ENCODE measurements at regions not wholly inside any gene's neighbourhood (a gene's known extent, or its start where the extent isn't known, plus 50 kb on each side); places are given as distances from the start of the nearest gene placed in this dataset.
A peak's percentile ranks its signal among the peaks of the same experiment; 100 is the strongest.

DNA sequence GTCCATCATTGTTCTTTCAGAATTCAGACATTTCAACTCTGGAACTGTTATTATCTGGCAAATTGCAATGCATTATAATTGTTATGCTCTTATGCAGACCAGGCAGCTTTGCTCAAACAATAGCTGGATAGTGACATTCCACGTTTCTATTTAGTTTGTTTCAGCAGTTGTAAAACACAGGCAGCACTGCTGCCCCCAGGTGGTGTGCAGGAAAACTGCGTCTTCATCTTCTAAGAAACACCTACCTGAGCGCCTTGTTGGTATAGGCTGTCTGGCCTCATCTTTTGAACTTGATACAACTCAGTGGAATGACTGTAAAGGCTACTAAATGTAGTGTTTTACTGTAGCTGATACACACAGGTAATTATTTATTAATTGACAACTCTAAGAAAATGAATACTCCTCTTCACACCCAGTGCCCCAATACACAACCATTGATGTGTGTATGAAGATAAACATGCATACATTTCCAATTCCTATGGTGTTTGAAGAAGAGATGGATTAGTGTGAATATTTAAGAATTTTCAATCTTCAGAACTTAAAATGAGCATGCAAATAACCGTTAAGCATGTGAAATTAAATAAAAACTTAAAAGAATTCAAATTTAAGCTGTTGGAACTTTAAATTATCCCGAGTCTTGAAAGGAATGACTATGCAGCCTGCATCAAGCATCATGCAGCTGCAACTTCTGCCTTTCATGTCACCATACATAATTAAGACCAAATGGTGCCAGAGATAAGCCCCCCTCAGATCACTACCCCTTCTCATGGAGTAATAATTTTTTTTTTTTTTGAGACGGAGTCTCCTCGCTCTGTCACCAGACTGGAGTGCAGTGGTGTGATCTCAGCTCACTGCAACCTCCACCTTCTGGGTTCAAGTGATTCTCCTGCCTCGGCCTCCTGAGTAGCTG is 85.6 kb downstream of the CD8B2 start:
- peaks cover 22% of the 10 kb centered on the region for H3K27me3 Mint-ChIP-seq
- H3K36me3 Mint-ChIP-seq (ENCODE audit: low read depth), result no peaks in the 10 kb centered on the region
- DNase-seq, result no peak
- ChIA-PET CTCF (interaction anchor here (0.7 to 2.2 kb wide), 7 partner anchors 9 to 644 kb away, joined by 3 to 22 read pairs (median 3); no protein-coding TSS in a partner anchor), POLR2A (no interaction called here)
- H3K4me3 Mint-ChIP-seq, result no peak overlapping the region
- H3K4me1 Mint-ChIP-seq, result no peaks in the 10 kb centered on the region
- no peak overlapping the region for H3K27ac Mint-ChIP-seq
- no peaks in the 10 kb centered on the region for H3K9me3 Mint-ChIP-seq

- no peak for DNase-seq
- no peaks in the 10 kb centered on the region for H3K36me3 Mint-ChIP-seq (ENCODE audit: low read depth)
- no peak overlapping the region for H3K27ac Mint-ChIP-seq
- no peak overlapping the region for H3K4me3 Mint-ChIP-seq
- H3K9me3 Mint-ChIP-seq, result no peaks in the 10 kb centered on the region
- POLR2A ChIA-PET, result interaction anchor here (0.6 kb wide), 1 partner anchor 233 kb away, joined by 4 read pairs; no protein-coding TSS in a partner anchor
- peaks cover 28% of the 10 kb centered on the region for H3K27me3 Mint-ChIP-seq
- no peaks in the 10 kb centered on the region for H3K4me1 Mint-ChIP-seq
- CTCF ChIA-PET, result interaction anchor here (0.7 to 2.2 kb wide), 4 partner anchors 8 to 560 kb away, joined by 3 to 22 read pairs (median 6); no protein-coding TSS in a partner anchor
Measured at GRCh38 chr2:106573773-106574172, 86.6 kb downstream of the CD8B2 start.

GRCh38 chr2:106575955-106576354 is 88.8 kb downstream of the CD8B2 start:
- ChIA-PET POLR2A (no interaction called here), CTCF (interaction anchor here (0.7 kb wide), 1 partner anchor 467 kb away, joined by 4 read pairs; no protein-coding TSS in a partner anchor)
- H3K4me1 Mint-ChIP-seq, result no peaks in the 10 kb centered on the region
- no peaks in the 10 kb centered on the region for H3K36me3 Mint-ChIP-seq (ENCODE audit: low read depth)
- DNase-seq, result no peak
- H3K27ac Mint-ChIP-seq, result no peak overlapping the region
- H3K9me3 Mint-ChIP-seq, result no peaks in the 10 kb centered on the region
- H3K27me3 Mint-ChIP-seq, result peaks cover 32% of the 10 kb centered on the region
- no peak overlapping the region for H3K4me3 Mint-ChIP-seq

DNA sequence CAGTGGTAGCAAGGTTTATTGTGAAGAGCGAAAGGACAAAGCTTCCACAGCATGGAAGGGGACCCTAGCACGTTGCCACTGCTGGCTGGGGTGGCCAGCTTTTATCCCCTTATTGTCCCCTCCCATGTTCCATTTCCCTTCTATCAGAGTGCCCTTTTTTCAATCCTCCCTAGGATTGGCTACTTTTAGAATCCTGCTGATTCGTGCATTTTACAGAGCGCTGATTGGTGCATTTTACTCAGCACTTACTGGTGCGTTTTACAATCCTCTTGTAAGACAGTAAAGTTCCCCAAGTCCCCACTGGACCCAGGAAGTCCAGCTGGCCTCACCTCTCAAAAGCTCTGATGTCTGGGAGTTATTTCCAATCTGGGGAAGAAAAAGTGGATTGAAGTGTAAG is 90.1 kb downstream of the CD8B2 start:
- H3K4me1 Mint-ChIP-seq, result peaks cover 8% of the 10 kb centered on the region
- ChIA-PET CTCF (no interaction called here), POLR2A (no interaction called here)
- no peak for DNase-seq
- H3K9me3 Mint-ChIP-seq, result no peaks in the 10 kb centered on the region
- no peak overlapping the region for H3K4me3 Mint-ChIP-seq
- peaks cover 33% of the 10 kb centered on the region for H3K27me3 Mint-ChIP-seq
- H3K27ac Mint-ChIP-seq, result no peak overlapping the region
- no peaks in the 10 kb centered on the region for H3K36me3 Mint-ChIP-seq (ENCODE audit: low read depth)

DNA sequence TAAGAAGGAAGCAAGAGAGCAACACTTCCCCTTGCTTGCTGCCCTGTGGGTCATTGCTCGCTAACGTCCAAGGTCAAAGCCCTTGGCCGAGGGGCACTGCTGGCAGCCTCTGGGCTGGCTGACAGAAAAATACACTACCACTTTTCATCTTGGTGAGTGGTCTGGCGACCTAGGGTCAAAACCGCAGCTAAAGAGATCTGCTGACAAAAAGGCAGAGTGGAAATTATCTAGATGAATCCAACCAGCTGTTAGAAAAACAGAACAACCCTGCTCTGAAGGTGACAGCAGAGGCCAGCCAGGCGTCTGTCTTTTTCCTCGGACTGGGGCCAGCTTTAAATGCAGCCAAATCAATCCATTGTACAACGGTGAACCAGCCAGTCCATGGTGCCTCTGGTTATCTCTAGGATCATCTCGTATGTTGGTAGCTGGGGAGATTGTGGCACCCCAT is 92.6 kb downstream of the CD8B2 start:
- peaks cover 37% of the 10 kb centered on the region for H3K27me3 Mint-ChIP-seq
- no peak overlapping the region for H3K4me3 Mint-ChIP-seq
- CTCF ChIA-PET, result interaction anchor here (1.6 kb wide), 1 partner anchor 10 kb away, joined by 4 read pairs; no protein-coding TSS in a partner anchor
- no peak overlapping the region for H3K27ac Mint-ChIP-seq
- no peak for DNase-seq
- no peaks in the 10 kb centered on the region for H3K9me3 Mint-ChIP-seq
- no peaks in the 10 kb centered on the region for H3K36me3 Mint-ChIP-seq (ENCODE audit: low read depth)
- POLR2A ChIA-PET, result no interaction called here
- peaks cover 12% of the 10 kb centered on the region for H3K4me1 Mint-ChIP-seq

DNA sequence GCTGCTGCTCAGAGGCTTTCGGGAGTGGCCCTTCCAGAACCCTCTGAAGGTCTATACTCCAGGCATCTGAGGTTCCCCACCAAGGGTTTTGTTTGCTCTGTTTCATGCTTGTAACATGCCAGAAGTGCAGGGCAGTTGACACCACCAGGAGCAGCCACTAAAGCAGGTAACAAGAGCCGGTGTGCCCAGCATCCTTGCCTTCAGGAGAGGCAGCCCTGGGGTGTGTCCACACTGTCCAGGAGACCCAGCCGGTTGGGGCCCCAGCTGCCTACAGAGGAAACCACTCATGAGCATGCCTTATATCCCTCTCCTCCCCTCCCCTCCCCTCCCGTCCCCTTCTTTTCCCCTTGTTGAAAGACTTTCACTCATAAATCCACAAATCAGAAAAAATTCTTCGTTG is 93.1 kb downstream of the CD8B2 start:
- no peaks in the 10 kb centered on the region for H3K36me3 Mint-ChIP-seq (ENCODE audit: low read depth)
- CTCF ChIA-PET, result interaction anchor here (0.7 to 1.6 kb wide), 2 partner anchors 9 to 21 kb away, joined by 3 to 4 read pairs; no protein-coding TSS in a partner anchor
- H3K9me3 Mint-ChIP-seq, result no peaks in the 10 kb centered on the region
- no peak overlapping the region for H3K27ac Mint-ChIP-seq
- H3K27me3 Mint-ChIP-seq, result peaks cover 40% of the 10 kb centered on the region
- H3K4me1 Mint-ChIP-seq, result peaks cover 12% of the 10 kb centered on the region
- no peak for DNase-seq
- no peak overlapping the region for H3K4me3 Mint-ChIP-seq
- POLR2A ChIA-PET, result no interaction called here

- Mint-ChIP-seq H3K4me1 (peaks cover 12% of the 10 kb centered on the region), H3K27ac (no peak overlapping the region), H3K4me3 (peak overlapping the region; percentile 79), H3K36me3 (ENCODE audit: low read depth) (no peaks in the 10 kb centered on the region), H3K27me3 (peaks cover 43% of the 10 kb centered on the region), H3K9me3 (no peaks in the 10 kb centered on the region)
- ChIA-PET CTCF (interaction anchor here (1.0 to 2.3 kb wide), 5 partner anchors 8 to 486 kb away, joined by 3 to 22 read pairs (median 5); no protein-coding TSS in a partner anchor), POLR2A (no interaction called here)
- no peak for DNase-seq
Measured at GRCh38 chr2:106581328-106581727, 94.2 kb downstream of the CD8B2 start.

DNA sequence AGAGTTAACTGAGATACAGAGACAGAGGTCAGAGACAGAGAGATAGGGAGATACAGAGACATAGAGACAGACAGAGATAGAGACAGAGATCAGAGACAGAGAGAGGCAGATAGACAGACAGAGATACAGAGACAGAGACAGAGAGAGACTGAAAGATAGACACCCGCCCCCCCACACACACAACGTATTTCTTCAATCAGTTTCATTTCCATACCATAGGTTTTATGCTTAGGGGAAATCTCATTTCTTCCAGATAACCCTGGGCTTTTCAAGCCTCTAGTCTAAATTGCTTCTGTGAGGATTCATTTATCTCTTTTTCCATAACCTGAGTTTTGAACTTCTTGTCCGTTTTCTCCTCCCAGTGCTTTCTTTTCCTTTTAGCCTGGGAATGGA is 94.6 kb downstream of the CD8B2 start:
- no peak overlapping the region for H3K27ac Mint-ChIP-seq
- peak overlapping the region; percentile 79 for H3K4me3 Mint-ChIP-seq
- H3K36me3 Mint-ChIP-seq (ENCODE audit: low read depth), result no peaks in the 10 kb centered on the region
- DNase-seq, result no peak
- CTCF ChIA-PET, result interaction anchor here (0.6 to 2.3 kb wide), 19 partner anchors 8 to 1350 kb away, joined by 3 to 22 read pairs (median 3); no protein-coding TSS in a partner anchor
- peaks cover 43% of the 10 kb centered on the region for H3K27me3 Mint-ChIP-seq
- POLR2A ChIA-PET, result no interaction called here
- peaks cover 12% of the 10 kb centered on the region for H3K4me1 Mint-ChIP-seq
- H3K9me3 Mint-ChIP-seq, result no peaks in the 10 kb centered on the region

GRCh38 chr2:106582148-106583143 is 95.3 kb downstream of the CD8B2 start:
- H3K9me3 Mint-ChIP-seq, result no peaks in the 10 kb centered on the region
- POLR2A ChIA-PET, result no interaction called here
- CTCF ChIA-PET, result interaction anchor here (0.6 to 2.3 kb wide), 29 partner anchors 9 to 1863 kb away, joined by 3 to 22 read pairs (median 4); no protein-coding TSS in a partner anchor
- peaks cover 12% of the 10 kb centered on the region for H3K4me1 Mint-ChIP-seq
- peak overlapping the region; percentile 79 for H3K4me3 Mint-ChIP-seq
- H3K36me3 Mint-ChIP-seq (ENCODE audit: low read depth), result no peaks in the 10 kb centered on the region
- DNase-seq, result peak; percentile 64
- no peak overlapping the region for H3K27ac Mint-ChIP-seq
- peaks cover 46% of the 10 kb centered on the region for H3K27me3 Mint-ChIP-seq

DNA sequence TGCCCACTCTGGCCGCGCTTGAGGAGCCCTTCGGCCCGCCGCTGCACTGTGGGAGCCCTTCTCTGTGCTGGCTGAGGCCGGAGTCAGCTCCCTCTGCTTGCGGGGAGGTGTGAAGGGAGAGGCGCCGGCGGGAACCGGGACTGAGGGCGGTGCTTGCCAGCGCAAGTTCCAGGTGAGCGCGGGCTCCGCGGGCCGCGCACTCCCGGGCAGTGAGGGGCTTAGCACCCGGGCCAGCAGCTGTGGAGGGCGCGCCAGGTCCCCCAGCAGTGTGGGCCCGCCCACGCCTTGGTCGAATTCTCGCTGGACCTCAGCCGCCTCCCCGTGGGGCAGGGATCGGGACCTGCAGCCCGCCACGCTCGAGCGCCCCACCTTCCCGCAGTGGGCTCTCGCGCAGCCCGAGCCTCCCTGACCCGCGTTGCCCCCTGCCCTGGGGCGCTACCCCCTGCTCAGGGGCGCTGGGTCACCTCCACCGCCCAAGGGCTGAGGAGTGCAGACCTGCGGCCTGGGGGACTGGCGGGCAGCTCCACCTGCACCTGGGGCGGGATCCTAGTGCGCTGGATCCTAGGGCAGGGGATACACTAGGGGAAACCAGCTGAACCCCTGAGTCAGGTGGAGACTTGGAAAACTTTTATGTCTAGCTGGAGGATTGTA is 97.3 kb downstream of the CD8B2 start:
- Mint-ChIP-seq H3K27me3 (peaks cover 31% of the 10 kb centered on the region), H3K4me1 (peaks cover 12% of the 10 kb centered on the region), H3K36me3 (ENCODE audit: low read depth) (no peaks in the 10 kb centered on the region), H3K9me3 (no peaks in the 10 kb centered on the region), H3K27ac (no peak overlapping the region), H3K4me3 (no peak overlapping the region)
- CTCF ChIA-PET, result interaction anchor here (1.3 to 1.9 kb wide), 2 partner anchors 10 kb away, joined by 4 to 6 read pairs; no protein-coding TSS in a partner anchor
- DNase-seq, result no peak
- POLR2A ChIA-PET, result no interaction called here

- no peak overlapping the region for H3K27ac Mint-ChIP-seq
Measured at GRCh38 chr2:106596844-106597243, 109.7 kb downstream of the CD8B2 start.

GRCh38 chr2:106599540-106599939 is 112.4 kb downstream of the CD8B2 start:
- Mint-ChIP-seq H3K27ac (no peak overlapping the region), H3K27me3 (peaks cover 22% of the 10 kb centered on the region), H3K4me1 (no peaks in the 10 kb centered on the region), H3K4me3 (no peak overlapping the region), H3K36me3 (ENCODE audit: low read depth) (no peaks in the 10 kb centered on the region), H3K9me3 (no peaks in the 10 kb centered on the region)
- no peak for DNase-seq
- POLR2A ChIA-PET, result no interaction called here
- CTCF ChIA-PET, result interaction anchor here (2.0 kb wide), 1 partner anchor 17 kb away, joined by 5 read pairs; no protein-coding TSS in a partner anchor

More at GRCh38 chr2:106596844-106597243, 109.7 kb downstream of the CD8B2 start:
- Mint-ChIP-seq H3K4me3 (no peak overlapping the region), H3K36me3 (ENCODE audit: low read depth) (no peaks in the 10 kb centered on the region), H3K4me1 (no peaks in the 10 kb centered on the region), H3K27me3 (peaks cover 19% of the 10 kb centered on the region), H3K9me3 (no peaks in the 10 kb centered on the region)
- ChIA-PET POLR2A (no interaction called here), CTCF (interaction anchor here (1.0 kb wide), 2 partner anchors 10 to 15 kb away, joined by 3 read pairs; no protein-coding TSS in a partner anchor)
- DNase-seq, result no peak
